CD14-positive monocyte (primary cell): ENCODE measurements at regions not wholly inside any gene's neighbourhood (a gene's known extent, or its start where the extent isn't known, plus 50 kb on each side); places are given as distances from the start of the nearest gene placed in this dataset.

Experiments
- DNase-seq, 3 donors: peaks; one replicate each; pipeline ENCODE4 v3.0.0-alpha.2; 2011 to 2022
- H2AFZ ChIP-seq: 2 replicates; pipeline ENCODE4 v1.6.0; 2012; ENCODE audit warnings: mild to moderate bottlenecking, low read depth, low read length, inconsistent platforms; ENCODE audit not compliant: insufficient read depth, poor library complexity, severe bottlenecking
- H3K27ac ChIP-seq, 2 donors: 1 replicate in 1 of 2; 2 replicates in 1 of 2; pipeline ENCODE4 v1.5.1; 2012 to 2013; ENCODE audit warnings: low read length in 2 of 2, control low read depth in 1 of 2, inconsistent platforms in 1 of 2, low read depth in 1 of 2, mild to moderate bottlenecking in 1 of 2
- H3K27me3 ChIP-seq, 2 donors: one replicate each; pipeline versions ENCODE4 v1.6.0 to v1.6.1; 2011 to 2013; ENCODE audit warnings: low read length in 2 of 2; ENCODE audit not compliant: control insufficient read depth in 2 of 2, insufficient read depth in 2 of 2
- H3K36me3 ChIP-seq, 2 donors: replicated peaks in 1 of 2; 1 replicate in 1 of 2; 2 replicates in 1 of 2; pipeline versions ENCODE4 v1.5.1 to v1.6.1; 2012 to 2013; ENCODE audit warnings: low read length in 2 of 2, control low read depth in 1 of 2, inconsistent platforms in 1 of 2, mild to moderate bottlenecking in 1 of 2; ENCODE audit not compliant: insufficient read depth in 2 of 2, control insufficient read depth in 1 of 2
- H3K4me1 ChIP-seq, 2 donors: 1 replicate in 1 of 2; 2 replicates in 1 of 2; pipeline versions ENCODE4 v1.5.1 to v1.6.1; 2012 to 2013; ENCODE audit warnings: low read length in 2 of 2, control low read depth in 1 of 2, inconsistent platforms in 1 of 2, mild to moderate bottlenecking in 1 of 2, moderate library complexity in 1 of 2; ENCODE audit not compliant: insufficient read depth in 2 of 2, control insufficient read depth in 1 of 2
- H3K4me2 ChIP-seq: replicated peaks from 2 replicates; pipeline ENCODE3; 2012; ENCODE audit warnings: low read length, moderate library complexity, mild to moderate bottlenecking; ENCODE audit not compliant: poor library complexity, severe bottlenecking; ENCODE audit errors: extremely low read depth
- H3K4me3 ChIP-seq, 3 experiments: fragments of 200-600 bp in 1 of 3; sonication (generic) in 1 of 3; replicated peaks in 1 of 3; 1 replicate in 2 of 3; 2 replicates in 1 of 3; pipeline ENCODE4 v1.5.1; 2011 to 2013; ENCODE audit warnings: low read length in 3 of 3, mild to moderate bottlenecking in 3 of 3, control low read depth in 2 of 3, low read depth in 2 of 3, inconsistent platforms in 1 of 3, moderate library complexity in 1 of 3
- H3K79me2 ChIP-seq: 2 replicates; pipeline ENCODE4 v1.6.0; 2012; ENCODE audit warnings: mild to moderate bottlenecking, control low read depth, inconsistent platforms, low read length, moderate library complexity; ENCODE audit not compliant: insufficient read depth
- H3K9ac ChIP-seq: 2 replicates; pipeline ENCODE4 v1.6.0; 2017; ENCODE audit warnings: low read length, mild to moderate bottlenecking; ENCODE audit not compliant: insufficient read depth, poor library complexity, severe bottlenecking
- H3K9me3 ChIP-seq, 2 donors: replicated peaks in 1 of 2; 1 replicate in 1 of 2; 2 replicates in 1 of 2; pipeline versions ENCODE4 v1.5.1 to v1.6.1; 2012 to 2013; ENCODE audit warnings: low read length in 2 of 2, control low read depth in 1 of 2; ENCODE audit not compliant: control insufficient read depth in 1 of 2, insufficient read depth in 1 of 2
- H4K20me1 ChIP-seq: 2 replicates; pipeline ENCODE4 v1.6.0; 2012; ENCODE audit warnings: mild to moderate bottlenecking, low read length, control low read depth, moderate library complexity; ENCODE audit not compliant: insufficient read depth
- H3K27ac Mint-ChIP-seq, 7 donors: one replicate each; pipeline ENCODE4 v1.8.0; 2020; ENCODE audit warnings: mild to moderate bottlenecking in 7 of 7, mixed read lengths in 7 of 7, moderate library complexity in 6 of 7, inconsistent platforms in 2 of 7
- H3K27me3 Mint-ChIP-seq, 3 donors: one replicate each; pipeline ENCODE4 v1.8.0; 2021 to 2022; ENCODE audit warnings: low read depth in 3 of 3, mild to moderate bottlenecking in 3 of 3, mixed read lengths in 3 of 3, moderate library complexity in 3 of 3, inconsistent platforms in 1 of 3
- H3K36me3 Mint-ChIP-seq, 2 donors: one replicate each; pipeline ENCODE4 v1.8.0; 2020; ENCODE audit warnings: mixed read lengths in 2 of 2, inconsistent platforms in 1 of 2, mild to moderate bottlenecking in 1 of 2
- H3K4me1 Mint-ChIP-seq: one replicate; pipeline ENCODE4 v1.8.0; 2020; ENCODE audit warnings: mild to moderate bottlenecking, mixed read lengths
- H3K4me3 Mint-ChIP-seq, 2 donors: one replicate each; pipeline ENCODE4 v1.8.0; 2020; ENCODE audit warnings: mild to moderate bottlenecking in 2 of 2, mixed read lengths in 2 of 2, moderate library complexity in 1 of 2
- H3K9me3 Mint-ChIP-seq, 7 donors: one replicate each; pipeline ENCODE4 v1.8.0; 2020 to 2022; ENCODE audit warnings: mixed read lengths in 7 of 7, mild to moderate bottlenecking in 6 of 7, moderate library complexity in 6 of 7, inconsistent platforms in 2 of 7
- WGBS: methylation state at CpG from one replicate; pipeline ENCODE4 v1.1.5; 2013; ENCODE audit warnings: missing lambda C conversion rate; ENCODE audit not compliant: insufficient coverage; 5-methylcytosine and 5-hydroxymethylcytosine counted together
- intact Hi-C, 2 donors: fragments of 100-400 bp; cut with micrococcal nuclease; formaldehyde crosslinking; loops; one replicate each; pipeline versions ENCODE4 v1.15.0 to v1.15.1; 2023
- TF ChIP-seq, protein P1 (sequence below): fragments of 200-600 bp; IDR thresholded peaks from one replicate; pipeline ENCODE4 v1.8.0; 2022; ENCODE audit warnings: antibody characterized with exemption, mild to moderate bottlenecking

DNA sequence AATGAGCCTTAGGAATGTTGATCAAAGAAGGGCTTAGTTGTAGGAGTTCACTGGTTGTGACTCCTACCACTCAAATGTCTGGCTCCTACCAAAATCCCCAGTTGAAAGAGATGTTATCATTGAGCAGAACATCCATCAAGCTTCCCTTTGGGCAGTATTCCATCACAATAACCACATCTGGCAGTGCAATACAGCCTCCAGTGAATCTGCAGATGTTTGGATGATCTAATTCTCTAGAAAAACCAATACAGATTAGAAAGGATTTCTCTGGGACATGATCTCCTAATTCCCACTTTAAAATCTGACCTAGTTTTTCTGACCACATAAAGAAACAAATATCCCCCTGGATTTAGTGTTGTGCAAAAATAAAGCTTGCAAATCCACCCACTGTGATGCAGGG lies 81.6 kb downstream of the TMEM215 start:
- no peak overlapping the region for H3K27ac ChIP-seq
- Mint-ChIP-seq H3K27ac (no peak overlapping the region), H3K4me3 (no peak overlapping the region), H3K36me3 (no peaks in the 10 kb centered on the region), H3K4me1 (peaks cover 46% of the 10 kb centered on the region), H3K27me3 (peaks cover 2 to 16% (median 5%) of the 10 kb centered on the region in 3 donors), H3K9me3 (peaks cover 0 to 3% (median 0%) of the 10 kb centered on the region in 7 donors)
- H3K4me1 ChIP-seq: peaks cover 31 to 40% of the 10 kb centered on the region in 2 donors
- H4K20me1 ChIP-seq: no peaks in the 10 kb centered on the region
- no peaks in the 10 kb centered on the region for H3K9me3 ChIP-seq
- TF ChIP-seq, protein P1, sequence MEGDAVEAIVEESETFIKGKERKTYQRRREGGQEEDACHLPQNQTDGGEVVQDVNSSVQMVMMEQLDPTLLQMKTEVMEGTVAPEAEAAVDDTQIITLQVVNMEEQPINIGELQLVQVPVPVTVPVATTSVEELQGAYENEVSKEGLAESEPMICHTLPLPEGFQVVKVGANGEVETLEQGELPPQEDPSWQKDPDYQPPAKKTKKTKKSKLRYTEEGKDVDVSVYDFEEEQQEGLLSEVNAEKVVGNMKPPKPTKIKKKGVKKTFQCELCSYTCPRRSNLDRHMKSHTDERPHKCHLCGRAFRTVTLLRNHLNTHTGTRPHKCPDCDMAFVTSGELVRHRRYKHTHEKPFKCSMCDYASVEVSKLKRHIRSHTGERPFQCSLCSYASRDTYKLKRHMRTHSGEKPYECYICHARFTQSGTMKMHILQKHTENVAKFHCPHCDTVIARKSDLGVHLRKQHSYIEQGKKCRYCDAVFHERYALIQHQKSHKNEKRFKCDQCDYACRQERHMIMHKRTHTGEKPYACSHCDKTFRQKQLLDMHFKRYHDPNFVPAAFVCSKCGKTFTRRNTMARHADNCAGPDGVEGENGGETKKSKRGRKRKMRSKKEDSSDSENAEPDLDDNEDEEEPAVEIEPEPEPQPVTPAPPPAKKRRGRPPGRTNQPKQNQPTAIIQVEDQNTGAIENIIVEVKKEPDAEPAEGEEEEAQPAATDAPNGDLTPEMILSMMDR: no peak
- no peaks in the 10 kb centered on the region for H3K79me2 ChIP-seq
- H3K9ac ChIP-seq: no peak overlapping the region
- H3K4me2 ChIP-seq: no peak overlapping the region
- H3K27me3 ChIP-seq: peaks cover 0 to 9% of the 10 kb centered on the region in 2 donors
- no peaks in the 10 kb centered on the region for H3K36me3 ChIP-seq
- H3K4me3 ChIP-seq: no peak overlapping the region
- intact Hi-C loops: no loop called here
- DNase-seq: no peak
- H2AFZ ChIP-seq: no peak overlapping the region

DNA sequence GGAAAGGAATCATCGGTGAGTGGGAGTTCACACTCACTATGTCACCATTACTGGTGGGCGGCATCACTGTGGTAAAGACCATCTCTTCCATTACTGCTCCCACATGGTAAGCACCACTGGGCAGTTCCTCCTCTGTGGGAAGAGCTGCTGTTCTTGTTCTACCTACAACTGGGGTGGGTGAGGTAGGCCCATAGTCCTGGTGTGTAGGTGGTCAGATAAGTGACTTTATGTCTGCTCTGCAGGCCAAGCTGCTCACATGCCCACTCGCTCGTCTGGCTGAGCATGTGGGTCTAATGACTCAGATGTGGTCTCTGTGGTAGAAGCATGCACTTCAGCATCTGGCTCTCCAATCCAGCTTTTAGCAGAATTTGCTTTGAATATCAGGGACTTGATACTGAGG lies 82.9 kb downstream of the TMEM215 start:
- H3K9me3 ChIP-seq: no peaks in the 10 kb centered on the region
- peak overlapping the region in 1 of 2 donors; percentile 4 for H3K27ac ChIP-seq
- peak overlapping the region in 2 of 7 donors; percentile 11 to 57 for H3K27ac Mint-ChIP-seq
- no peak overlapping the region for H2AFZ ChIP-seq
- H3K36me3 Mint-ChIP-seq: no peaks in the 10 kb centered on the region
- H3K27me3 Mint-ChIP-seq: peaks cover 5 to 14% (median 8%) of the 10 kb centered on the region in 3 donors
- peaks cover 46% of the 10 kb centered on the region for H3K4me1 Mint-ChIP-seq
- peak overlapping the region in 1 of 3 experiments; percentile 13 for H3K4me3 ChIP-seq
- peaks cover 31 to 40% of the 10 kb centered on the region in 2 donors for H3K4me1 ChIP-seq
- intact Hi-C loops: no loop called here
- H3K27me3 ChIP-seq: peaks cover 0 to 7% of the 10 kb centered on the region in 2 donors
- no peak overlapping the region for H3K4me3 Mint-ChIP-seq
- H4K20me1 ChIP-seq: no peaks in the 10 kb centered on the region
- no peak overlapping the region for H3K9ac ChIP-seq
- no peak for DNase-seq
- TF ChIP-seq, protein P1: no peak
- peaks cover 0 to 3% (median 1%) of the 10 kb centered on the region in 7 donors for H3K9me3 Mint-ChIP-seq
- no peaks in the 10 kb centered on the region for H3K36me3 ChIP-seq
- WGBS: 0% methylated on average over 2 of the region's 4 CpGs
- no peaks in the 10 kb centered on the region for H3K79me2 ChIP-seq
- no peak overlapping the region for H3K4me2 ChIP-seq
